22Rv1 (cell line): ENCODE measurements at regions not wholly inside any gene's neighbourhood (a gene's known extent, or its start where the extent isn't known, plus 50 kb on each side); places are given as distances from the start of the nearest gene placed in this dataset.

Source experiments
- CTCF ChIP-seq: fragments of 450-650 bp; IDR thresholded peaks from 2 replicates; pipeline ENCODE4 v1.5.1; 2017; ENCODE audit warnings: mild to moderate bottlenecking
- ZFX ChIP-seq: fragments of 450-650 bp; IDR thresholded peaks from 2 replicates; pipeline ENCODE4 v1.6.1; 2017; ENCODE audit warnings: antibody characterized with exemption, borderline replicate concordance

- TF ChIP-seq CTCF: no peak
- TF ChIP-seq ZFX: no peak
Observed at GRCh38 chr18:75714766-75715165, 287.3 kb upstream of the SMIM21 start.
